Activated CD4-positive, alpha-beta memory T cell treated with anti-CD3 and anti-CD28 coated beads for 36 hours (primary cell): ENCODE measurements at regions not wholly inside any gene's neighbourhood (a gene's known extent, or its start where the extent isn't known, plus 50 kb on each side); places are given as distances from the start of the nearest gene placed in this dataset.
A peak's percentile ranks its signal among the peaks of the same experiment; 100 is the strongest.

ENCODE experiments used
- CTCF ChIA-PET: fragments of 350-600 bp; sonication (Branson Sonifier 250); formaldehyde crosslinking; loops from one replicate; lab custom pipeline; 2021; ENCODE audit warnings: antibody characterized with exemption, inconsistent platforms; lab: Charles Lee
- POLR2A ChIA-PET: fragments of 350-600 bp; sonication (Branson Sonifier 250); formaldehyde crosslinking; loops from one replicate; lab custom pipeline; 2021; ENCODE audit warnings: antibody characterized with exemption; lab: Charles Lee
- DNase-seq: peaks from one replicate; pipeline ENCODE4 v3.0.0-alpha.2; 2020
- H3K27ac Mint-ChIP-seq: one replicate; pipeline ENCODE4 v1.8.0; 2021; ENCODE audit warnings: mixed read lengths
- H3K27me3 Mint-ChIP-seq: one replicate; pipeline ENCODE4 v1.8.0; 2021; ENCODE audit warnings: mixed read lengths
- H3K36me3 Mint-ChIP-seq: one replicate; pipeline ENCODE4 v1.8.0; 2021; ENCODE audit warnings: mixed read lengths
- H3K4me1 Mint-ChIP-seq: one replicate; pipeline ENCODE4 v1.8.0; 2021; ENCODE audit warnings: low read depth, mixed read lengths
- H3K4me3 Mint-ChIP-seq: one replicate; pipeline ENCODE4 v1.8.0; 2021; ENCODE audit warnings: mild to moderate bottlenecking, mixed read lengths
- H3K9me3 Mint-ChIP-seq: one replicate; pipeline ENCODE4 v1.8.0; 2021; ENCODE audit warnings: mixed read lengths
- intact Hi-C: fragments of 100-400 bp; cut with micrococcal nuclease; formaldehyde crosslinking; loops from one replicate; pipeline ENCODE4 v1.15.1; 2023

GRCh38 chrX:15151267-15152186 is 118.4 kb downstream of the ASB9 start:
- CTCF ChIA-PET: no interaction called here
- POLR2A ChIA-PET: interaction anchor here (1.4 kb wide), 1 partner anchor 51 kb away, joined by 3 read pairs; no protein-coding TSS in a partner anchor
- peak overlapping the region; percentile 33 for H3K4me3 Mint-ChIP-seq
- H3K4me1 Mint-ChIP-seq: peaks cover 22% of the 10 kb centered on the region
- peak; percentile 51 for DNase-seq
- intact Hi-C loops: loop anchor here (1.0 to 10.0 kb wide), 3 partner anchors 8 to 657 kb away; no protein-coding TSS in a partner anchor
- peaks cover 4% of the 10 kb centered on the region for H3K27me3 Mint-ChIP-seq
- H3K36me3 Mint-ChIP-seq: peaks cover 1% of the 10 kb centered on the region
- no peaks in the 10 kb centered on the region for H3K9me3 Mint-ChIP-seq
- H3K27ac Mint-ChIP-seq: peak overlapping the region; percentile 57

- ChIA-PET CTCF (no interaction called here), POLR2A (interaction anchor here (1.4 kb wide), 1 partner anchor 52 kb away, joined by 3 read pairs; no protein-coding TSS in a partner anchor)
- H3K27ac Mint-ChIP-seq: no peak overlapping the region
- peaks cover 1% of the 10 kb centered on the region for H3K36me3 Mint-ChIP-seq
- H3K4me3 Mint-ChIP-seq: no peak overlapping the region
- H3K27me3 Mint-ChIP-seq: peaks cover 2% of the 10 kb centered on the region
- peaks cover 19% of the 10 kb centered on the region for H3K4me1 Mint-ChIP-seq
- intact Hi-C loops: loop anchor here (10.0 kb wide), 1 partner anchor 656 kb away; no protein-coding TSS in a partner anchor
- H3K9me3 Mint-ChIP-seq: no peaks in the 10 kb centered on the region
- DNase-seq: no peak
Observed at GRCh38 chrX:15150586-15150985, 119.3 kb downstream of the ASB9 start.

- H3K36me3 Mint-ChIP-seq: peaks cover 1% of the 10 kb centered on the region
- no peak overlapping the region for H3K4me3 Mint-ChIP-seq
- intact Hi-C loops: loop anchor here (10.0 kb wide), 1 partner anchor 622 kb away; the partner anchor contains the start of gene GLRA2
- H3K9me3 Mint-ChIP-seq: no peaks in the 10 kb centered on the region
- ChIA-PET POLR2A (no interaction called here), CTCF (no interaction called here)
- peaks cover 2% of the 10 kb centered on the region for H3K27me3 Mint-ChIP-seq
- H3K27ac Mint-ChIP-seq: no peak overlapping the region
- DNase-seq: peak; percentile 41
- H3K4me1 Mint-ChIP-seq: peaks cover 25% of the 10 kb centered on the region
Observed at GRCh38 chrX:15146515-15146914, 123.4 kb downstream of the ASB9 start.

- CTCF ChIA-PET: interaction anchor here (0.7 to 2.8 kb wide), 12 partner anchors 14 to 1048 kb away, joined by 3 to 20 read pairs (median 3); no protein-coding TSS in a partner anchor
- no peaks in the 10 kb centered on the region for H3K27me3 Mint-ChIP-seq
- no peaks in the 10 kb centered on the region for H3K9me3 Mint-ChIP-seq
- peaks cover 15% of the 10 kb centered on the region for H3K4me1 Mint-ChIP-seq
- intact Hi-C loops: loop anchor here (1.0 to 10.0 kb wide), 3 partner anchors 36 to 619 kb away; partner anchors contain the start of gene GLRA2
- no peak overlapping the region for H3K4me3 Mint-ChIP-seq
- POLR2A ChIA-PET: no interaction called here
- peaks cover 1% of the 10 kb centered on the region for H3K36me3 Mint-ChIP-seq
- H3K27ac Mint-ChIP-seq: no peak overlapping the region
- no peak for DNase-seq
Observed at GRCh38 chrX:15143825-15144121, 126.1 kb downstream of the ASB9 start.

- CTCF ChIA-PET: interaction anchor here (0.7 to 2.8 kb wide), 17 partner anchors 14 to 1048 kb away, joined by 3 to 20 read pairs (median 3); partner anchors contain the start of gene ASB9
- Mint-ChIP-seq H3K36me3 (peaks cover under 1% of the 10 kb centered on the region), H3K27ac (no peak overlapping the region), H3K4me3 (no peak overlapping the region), H3K4me1 (peaks cover 15% of the 10 kb centered on the region), H3K9me3 (no peaks in the 10 kb centered on the region), H3K27me3 (no peaks in the 10 kb centered on the region)
- DNase-seq: peak; percentile 59
- POLR2A ChIA-PET: interaction anchor here (1.4 kb wide), 1 partner anchor 14 kb away, joined by 3 read pairs; no protein-coding TSS in a partner anchor
- intact Hi-C loops: loop anchor here (1.0 to 10.0 kb wide), 3 partner anchors 36 to 618 kb away; partner anchors contain the start of gene GLRA2
Observed at GRCh38 chrX:15143050-15143824, 126.6 kb downstream of the ASB9 start.

- H3K36me3 Mint-ChIP-seq: no peaks in the 10 kb centered on the region
- no peaks in the 10 kb centered on the region for H3K27me3 Mint-ChIP-seq
- CTCF ChIA-PET: interaction anchor here (0.6 to 2.8 kb wide), 9 partner anchors 13 to 1115 kb away, joined by 3 to 20 read pairs (median 3); partner anchors contain the start of gene ASB9
- POLR2A ChIA-PET: interaction anchor here (1.4 kb wide), 1 partner anchor 13 kb away, joined by 3 read pairs; no protein-coding TSS in a partner anchor
- H3K9me3 Mint-ChIP-seq: no peaks in the 10 kb centered on the region
- intact Hi-C loops: loop anchor here (1.0 to 10.0 kb wide), 3 partner anchors 101 to 1047 kb away; partner anchors contain the start of gene GLRA2
- no peak overlapping the region for H3K27ac Mint-ChIP-seq
- H3K4me3 Mint-ChIP-seq: no peak overlapping the region
- no peak for DNase-seq
- peaks cover 15% of the 10 kb centered on the region for H3K4me1 Mint-ChIP-seq
Observed at GRCh38 chrX:15142084-15142715, 127.7 kb downstream of the ASB9 start.

GRCh38 chrX:15136795-15137194 is 133.1 kb downstream of the ASB9 start:
- no peaks in the 10 kb centered on the region for H3K27me3 Mint-ChIP-seq
- no peak overlapping the region for H3K27ac Mint-ChIP-seq
- H3K9me3 Mint-ChIP-seq: no peaks in the 10 kb centered on the region
- intact Hi-C loops: no loop called here
- H3K4me1 Mint-ChIP-seq: no peaks in the 10 kb centered on the region
- ChIA-PET POLR2A (no interaction called here), CTCF (no interaction called here)
- DNase-seq: no peak
- no peak overlapping the region for H3K4me3 Mint-ChIP-seq
- H3K36me3 Mint-ChIP-seq: no peaks in the 10 kb centered on the region

- no peak for DNase-seq
- no peak overlapping the region for H3K27ac Mint-ChIP-seq
- H3K4me1 Mint-ChIP-seq: peaks cover 4% of the 10 kb centered on the region
- ChIA-PET CTCF (interaction anchor here (1.8 kb wide), 1 partner anchor 14 kb away, joined by 7 read pairs; no protein-coding TSS in a partner anchor), POLR2A (interaction anchor here (0.9 kb wide), 1 partner anchor 13 kb away, joined by 3 read pairs; no protein-coding TSS in a partner anchor)
- H3K9me3 Mint-ChIP-seq: no peaks in the 10 kb centered on the region
- H3K27me3 Mint-ChIP-seq: no peaks in the 10 kb centered on the region
- H3K4me3 Mint-ChIP-seq: no peak overlapping the region
- intact Hi-C loops: no loop called here
- H3K36me3 Mint-ChIP-seq: no peaks in the 10 kb centered on the region
Observed at GRCh38 chrX:15129412-15129811, 140.5 kb downstream of the ASB9 start.

- CTCF ChIA-PET: interaction anchor here (1.8 kb wide), 1 partner anchor 15 kb away, joined by 7 read pairs; no protein-coding TSS in a partner anchor
- Mint-ChIP-seq H3K4me3 (no peak overlapping the region), H3K27ac (no peak overlapping the region), H3K9me3 (no peaks in the 10 kb centered on the region), H3K36me3 (no peaks in the 10 kb centered on the region), H3K27me3 (no peaks in the 10 kb centered on the region), H3K4me1 (peaks cover 4% of the 10 kb centered on the region)
- DNase-seq: no peak
- intact Hi-C loops: no loop called here
- POLR2A ChIA-PET: interaction anchor here (0.9 kb wide), 1 partner anchor 14 kb away, joined by 3 read pairs; no protein-coding TSS in a partner anchor
Observed at GRCh38 chrX:15128861-15129260, 141.0 kb downstream of the ASB9 start.

GRCh38 chrX:15127010-15127409 is 142.9 kb downstream of the ASB9 start:
- intact Hi-C loops: no loop called here
- Mint-ChIP-seq H3K4me1 (peaks cover 4% of the 10 kb centered on the region), H3K36me3 (no peaks in the 10 kb centered on the region), H3K27ac (no peak overlapping the region), H3K27me3 (no peaks in the 10 kb centered on the region), H3K9me3 (no peaks in the 10 kb centered on the region), H3K4me3 (no peak overlapping the region)
- POLR2A ChIA-PET: no interaction called here
- CTCF ChIA-PET: no interaction called here
- DNase-seq: no peak

GRCh38 chrX:15116900-15117299 is 153.0 kb downstream of the ASB9 start:
- ChIA-PET POLR2A (no interaction called here), CTCF (no interaction called here)
- intact Hi-C loops: loop anchor here (1.0 kb wide), 1 partner anchor 87 kb away; no protein-coding TSS in a partner anchor
- Mint-ChIP-seq H3K36me3 (no peaks in the 10 kb centered on the region), H3K9me3 (no peaks in the 10 kb centered on the region), H3K4me1 (peaks cover 8% of the 10 kb centered on the region), H3K27ac (no peak overlapping the region), H3K4me3 (no peak overlapping the region), H3K27me3 (no peaks in the 10 kb centered on the region)
- no peak for DNase-seq
